Upper lobe of left lung (tissue), 4 donors: ENCODE measurements at regions not wholly inside any gene's neighbourhood (a gene's known extent, or its start where the extent isn't known, plus 50 kb on each side); places are given as distances from the start of the nearest gene placed in this dataset.

Source experiments
- CTCF ChIP-seq, 6 experiments: fragments of 450-650 bp in 4 of 6; fragments of 200-600 bp in 2 of 6; sonication (generic) in 2 of 6; IDR thresholded peaks; one replicate each; pipeline ENCODE4 v1.5.1; 2016 to 2019; ENCODE audit warnings: antibody characterized with exemption in 6 of 6
- EP300 ChIP-seq, 4 donors: sonication (generic); formaldehyde crosslinking; IDR thresholded peaks; one replicate each; pipeline ENCODE4 v1.5.1; 2017; ENCODE audit warnings: antibody characterized with exemption in 4 of 4, control low read depth in 2 of 4
- POLR2A ChIP-seq, 4 donors: fragments of 450-650 bp; IDR thresholded peaks; one replicate each; pipeline ENCODE4 v1.5.1; 2016 to 2017; ENCODE audit warnings: antibody characterized with exemption in 4 of 4, mild to moderate bottlenecking in 2 of 4
- POLR2AphosphoS5 ChIP-seq, 2 donors: sonication (generic); formaldehyde crosslinking; IDR thresholded peaks; one replicate each; pipeline ENCODE4 v1.5.1; 2017; ENCODE audit warnings: antibody characterized with exemption in 2 of 2

GRCh38 chr9:30775236-30775635 lies 1609.2 kb upstream of the ACO1 start:
- TF ChIP-seq CTCF (IDR thresholded peaks at IDR 0.05) (no peak), EP300 (IDR thresholded peaks at IDR 0.05) (no peak), POLR2A (IDR thresholded peaks at IDR 0.05) (no peak), POLR2AphosphoS5 (IDR thresholded peaks at IDR 0.05) (no peak)
